ENCODE measurements at regions not wholly inside any gene's neighbourhood (a gene's known extent, or its start where the extent isn't known, plus 50 kb on each side); places are given as distances from the start of the nearest gene placed in this dataset.

DNA sequence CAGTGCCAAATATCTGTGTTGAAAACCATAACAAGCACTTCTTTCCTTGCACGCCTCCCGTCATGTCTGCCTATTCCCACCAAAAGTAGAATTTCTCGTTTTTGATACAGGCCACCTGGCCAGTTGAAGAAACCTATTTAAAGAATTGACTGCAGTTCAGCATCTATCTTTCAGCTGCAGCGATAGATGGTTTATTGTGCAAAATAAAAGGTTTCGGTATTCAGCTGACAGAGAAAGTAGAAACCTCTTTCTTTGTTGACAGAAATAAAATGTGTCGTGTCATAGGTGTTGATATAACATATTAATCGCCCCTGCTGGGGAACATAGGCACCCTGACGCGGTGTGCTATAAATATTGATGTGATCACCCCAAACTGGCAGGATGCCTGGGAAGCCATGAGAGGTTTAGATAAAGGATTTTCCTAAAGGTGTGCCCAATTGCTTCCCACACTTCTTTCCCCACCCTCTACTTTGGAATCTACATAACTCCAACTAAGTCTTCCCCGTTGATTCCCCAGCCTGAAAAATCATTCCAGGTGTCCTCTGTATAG, 570.4 kb downstream of the CCDC85A start:
- H3K27ac ChIP-seq (ENCODE audit: low read length) = no peak overlapping the region
- no peak for TF ChIP-seq EZH2 (IDR thresholded peaks at IDR 0.05; ENCODE audit: low read length, unreplicated experiment)
- TF ChIP-seq, protein P1, sequence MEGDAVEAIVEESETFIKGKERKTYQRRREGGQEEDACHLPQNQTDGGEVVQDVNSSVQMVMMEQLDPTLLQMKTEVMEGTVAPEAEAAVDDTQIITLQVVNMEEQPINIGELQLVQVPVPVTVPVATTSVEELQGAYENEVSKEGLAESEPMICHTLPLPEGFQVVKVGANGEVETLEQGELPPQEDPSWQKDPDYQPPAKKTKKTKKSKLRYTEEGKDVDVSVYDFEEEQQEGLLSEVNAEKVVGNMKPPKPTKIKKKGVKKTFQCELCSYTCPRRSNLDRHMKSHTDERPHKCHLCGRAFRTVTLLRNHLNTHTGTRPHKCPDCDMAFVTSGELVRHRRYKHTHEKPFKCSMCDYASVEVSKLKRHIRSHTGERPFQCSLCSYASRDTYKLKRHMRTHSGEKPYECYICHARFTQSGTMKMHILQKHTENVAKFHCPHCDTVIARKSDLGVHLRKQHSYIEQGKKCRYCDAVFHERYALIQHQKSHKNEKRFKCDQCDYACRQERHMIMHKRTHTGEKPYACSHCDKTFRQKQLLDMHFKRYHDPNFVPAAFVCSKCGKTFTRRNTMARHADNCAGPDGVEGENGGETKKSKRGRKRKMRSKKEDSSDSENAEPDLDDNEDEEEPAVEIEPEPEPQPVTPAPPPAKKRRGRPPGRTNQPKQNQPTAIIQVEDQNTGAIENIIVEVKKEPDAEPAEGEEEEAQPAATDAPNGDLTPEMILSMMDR (conservative IDR thresholded peaks at IDR 0.05; ENCODE audit: low read depth, low read length) = no peak
- no peak for TF ChIP-seq EZH2phosphoT487 (IDR thresholded peaks at IDR 0.05; ENCODE audit: borderline replicate concordance, low read length)
- no peaks in the 10 kb centered on the region for H3K4me1 ChIP-seq (ENCODE audit: insufficient read depth, low read length)
- no peak overlapping the region for H3K4me3 ChIP-seq (ENCODE audit: low read length)
- no peaks in the 10 kb centered on the region for H3K79me2 ChIP-seq (ENCODE audit: low read length)
- no peak overlapping the region for H3K4me2 ChIP-seq (ENCODE audit: low read length)
- H3K36me3 ChIP-seq (ENCODE audit: low read depth, low read length) = no peaks in the 10 kb centered on the region
- H3K27me3 ChIP-seq (ENCODE audit: low read length) = peaks cover 25% of the 10 kb centered on the region
- no peaks in the 10 kb centered on the region for H3K9me3 ChIP-seq (ENCODE audit: low read length)
- ATAC-seq (no peak), DNase-seq (no peak)
- no peak overlapping the region for H3K9ac ChIP-seq (ENCODE audit: low read length)
- H3F3A ChIP-seq (ENCODE audit: low read length, unreplicated experiment) = no peaks in the 10 kb centered on the region
- no peak overlapping the region for H2AFZ ChIP-seq (ENCODE audit: low read length)
- POLR2A ChIA-PET (ENCODE audit: unreplicated experiment) = no interaction called here
- CTCF ChIA-PET = no interaction called here
- BruUV-seq (replicated peaks) = no TSS peak
- H4K20me1 ChIP-seq (ENCODE audit: low read length) = no peaks in the 10 kb centered on the region
- H3K9me2 ChIP-seq (replicated peaks; ENCODE audit: low read length) = no peaks in the 10 kb centered on the region
- intact Hi-C loops (cut with micrococcal nuclease) = no loop called here

DNA sequence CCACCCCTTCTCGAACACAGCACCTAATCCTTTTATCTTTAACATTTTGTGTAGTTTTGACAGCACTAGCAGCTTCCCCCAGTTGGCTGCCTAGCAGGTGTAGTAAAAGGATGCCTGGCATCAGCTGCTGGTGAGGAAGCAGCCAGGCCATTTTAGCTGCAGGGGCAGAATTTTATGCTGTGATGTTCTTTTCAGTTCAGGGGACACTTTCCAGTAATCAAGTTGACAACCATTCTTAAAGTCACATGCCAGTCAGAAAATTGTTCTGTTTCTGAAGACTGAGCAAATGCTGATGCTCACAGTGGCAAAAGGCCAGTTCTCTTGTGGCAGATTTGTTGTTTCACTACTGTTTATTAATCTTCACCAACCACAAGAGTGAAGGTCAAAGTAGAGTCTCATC, 570.8 kb downstream of the CCDC85A start:
- BruUV-seq (replicated peaks) = no TSS peak
- ChIA-PET POLR2A (ENCODE audit: unreplicated experiment) (no interaction called here), CTCF (no interaction called here)
- Histone ChIP-seq H3K27me3 (ENCODE audit: low read length) (peaks cover 25% of the 10 kb centered on the region), H3K36me3 (ENCODE audit: low read depth, low read length) (no peaks in the 10 kb centered on the region), H2AFZ (ENCODE audit: low read length) (no peak overlapping the region), H3K79me2 (ENCODE audit: low read length) (no peaks in the 10 kb centered on the region), H3K27ac (ENCODE audit: low read length) (no peak overlapping the region), H3F3A (ENCODE audit: low read length, unreplicated experiment) (no peaks in the 10 kb centered on the region), H3K4me2 (ENCODE audit: low read length) (no peak overlapping the region), H3K4me3 (ENCODE audit: low read length) (no peak overlapping the region), H3K4me1 (ENCODE audit: insufficient read depth, low read length) (no peaks in the 10 kb centered on the region), H3K9ac (ENCODE audit: low read length) (no peak overlapping the region), H3K9me3 (ENCODE audit: low read length) (no peaks in the 10 kb centered on the region), H4K20me1 (ENCODE audit: low read length) (no peaks in the 10 kb centered on the region), H3K9me2 (replicated peaks; ENCODE audit: low read length) (no peaks in the 10 kb centered on the region)
- ATAC-seq (no peak), DNase-seq (no peak)
- intact Hi-C loops (cut with micrococcal nuclease) = no loop called here
- TF ChIP-seq EZH2phosphoT487 (IDR thresholded peaks at IDR 0.05; ENCODE audit: borderline replicate concordance, low read length) = no peak
- TF ChIP-seq, protein P1 (conservative IDR thresholded peaks at IDR 0.05; ENCODE audit: low read depth, low read length) = no peak
- TF ChIP-seq EZH2 (IDR thresholded peaks at IDR 0.05; ENCODE audit: low read length, unreplicated experiment) = no peak

DNA sequence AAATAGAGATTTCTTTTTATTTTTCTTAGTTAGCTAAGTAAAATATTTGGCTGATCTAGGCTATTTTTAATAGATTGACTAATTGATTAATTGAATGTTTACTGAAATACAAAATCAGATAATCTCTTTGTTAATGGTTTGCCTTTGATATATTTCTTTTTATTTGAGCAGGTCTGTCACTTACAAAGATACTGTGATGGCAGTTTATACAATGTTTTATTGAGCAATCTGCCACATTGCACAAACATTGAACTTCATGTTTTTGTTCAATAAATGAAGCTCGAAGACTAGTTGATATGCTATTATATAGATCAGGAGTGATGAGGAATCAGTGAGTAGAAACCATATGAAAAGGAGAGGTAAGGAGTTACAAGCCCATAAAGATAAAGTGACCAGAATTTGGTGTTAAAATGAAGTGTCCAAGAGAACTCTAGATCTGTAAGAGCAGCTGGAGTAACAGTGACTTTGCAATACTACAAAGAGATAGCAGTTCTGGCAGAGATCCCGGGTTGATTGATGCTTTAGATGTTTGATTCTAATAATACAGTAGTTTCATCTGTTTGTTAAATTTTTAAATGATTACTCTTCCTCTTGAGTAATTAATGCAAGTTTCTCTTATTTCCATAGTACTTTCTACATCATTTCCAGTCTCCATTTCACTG, 574.2 kb downstream of the CCDC85A start:
- ChIA-PET CTCF (no interaction called here), POLR2A (ENCODE audit: unreplicated experiment) (no interaction called here)
- Histone ChIP-seq H3K27ac (ENCODE audit: low read length) (no peak overlapping the region), H4K20me1 (ENCODE audit: low read length) (no peaks in the 10 kb centered on the region), H3K36me3 (ENCODE audit: low read depth, low read length) (no peaks in the 10 kb centered on the region), H2AFZ (ENCODE audit: low read length) (no peak overlapping the region), H3K9ac (ENCODE audit: low read length) (no peak overlapping the region), H3K9me3 (ENCODE audit: low read length) (no peaks in the 10 kb centered on the region), H3K4me2 (ENCODE audit: low read length) (no peak overlapping the region), H3K27me3 (ENCODE audit: low read length) (peaks cover 18% of the 10 kb centered on the region; the same call in 1 of the 2 replicates), H3F3A (ENCODE audit: low read length, unreplicated experiment) (no peaks in the 10 kb centered on the region), H3K4me1 (ENCODE audit: insufficient read depth, low read length) (no peaks in the 10 kb centered on the region), H3K9me2 (replicated peaks; ENCODE audit: low read length) (no peaks in the 10 kb centered on the region), H3K4me3 (ENCODE audit: low read length) (no peak overlapping the region), H3K79me2 (ENCODE audit: low read length) (no peaks in the 10 kb centered on the region)
- ATAC-seq (no peak), DNase-seq (no peak)
- BruUV-seq (replicated peaks) = no TSS peak
- intact Hi-C loops (cut with micrococcal nuclease) = no loop called here
- TF ChIP-seq, protein P1 (conservative IDR thresholded peaks at IDR 0.05; ENCODE audit: low read depth, low read length) = no peak
- TF ChIP-seq EZH2 (IDR thresholded peaks at IDR 0.05; ENCODE audit: low read length, unreplicated experiment) (no peak), EZH2phosphoT487 (IDR thresholded peaks at IDR 0.05; ENCODE audit: borderline replicate concordance, low read length) (no peak)
